Transverse colon (tissue), 4 donors: ENCODE measurements at regions not wholly inside any gene's neighbourhood (a gene's known extent, or its start where the extent isn't known, plus 50 kb on each side); places are given as distances from the start of the nearest gene placed in this dataset.

Experiments used
- DNase-seq: peaks from one replicate; pipeline ENCODE4 v3.0.0-alpha.2; 2019
- H3K27ac ChIP-seq, 4 donors: fragments of 200-600 bp; sonication (generic); 2 replicates each; pipeline ENCODE4 v1.5.1; 2016 to 2018; ENCODE audit warnings: inconsistent platforms in 4 of 4
- H3K27me3 ChIP-seq: fragments of 200-600 bp; sonication (generic); 2 replicates; pipeline ENCODE4 v1.5.1; 2017; ENCODE audit warnings: inconsistent platforms
- H3K36me3 ChIP-seq, 4 donors: fragments of 200-600 bp; sonication (generic); 2 replicates each; pipeline ENCODE4 v1.5.1; 2017 to 2019; ENCODE audit warnings: inconsistent platforms in 4 of 4
- H3K4me1 ChIP-seq, 4 donors: fragments of 200-600 bp; sonication (generic); 2 replicates each; pipeline ENCODE4 v1.5.1; 2017 to 2020; ENCODE audit warnings: inconsistent platforms in 4 of 4
- H3K4me3 ChIP-seq, 4 donors: fragments of 200-600 bp; sonication (generic); 1 replicate in 1 of 4; 2 replicates in 3 of 4; pipeline versions ENCODE4 v1.5.1 to v1.6.1; 2017 to 2019; ENCODE audit warnings: inconsistent platforms in 4 of 4
- H3K9me3 ChIP-seq, 2 donors: fragments of 200-600 bp; sonication (generic); 2 replicates each; pipeline ENCODE4 v1.5.1; 2017 to 2019; ENCODE audit warnings: inconsistent platforms in 2 of 2
- CTCF ChIP-seq, 5 experiments: fragments of 200-600 bp in 3 of 5; fragments of 450-650 bp in 2 of 5; sonication (generic) in 3 of 5; IDR thresholded peaks; 1 replicate in 2 of 5; 2 replicates in 3 of 5; pipeline ENCODE4 v1.5.1; 2016 to 2017; ENCODE audit warnings: antibody characterized with exemption in 5 of 5, inconsistent platforms in 3 of 5, mild to moderate bottlenecking in 2 of 5, moderate library complexity in 1 of 5
- EP300 ChIP-seq: sonication (generic); formaldehyde crosslinking; IDR thresholded peaks from one replicate; pipeline ENCODE4 v1.6.1; 2017; ENCODE audit warnings: antibody characterized with exemption, low read depth
- POLR2A ChIP-seq: fragments of 450-650 bp; IDR thresholded peaks from one replicate; pipeline ENCODE4 v1.6.1; 2016; ENCODE audit warnings: antibody characterized with exemption, mild to moderate bottlenecking, moderate library complexity
- POLR2AphosphoS5 ChIP-seq, 3 donors: sonication (generic); formaldehyde crosslinking; IDR thresholded peaks; one replicate each; pipeline ENCODE4 v1.6.1; 2016; ENCODE audit warnings: antibody characterized with exemption in 3 of 3
- WGBS, 2 donors: methylation state at CpG; one replicate each; pipeline ENCODE4 v1.1.5; 2018; ENCODE audit warnings: low coverage in 1 of 2; 5-methylcytosine and 5-hydroxymethylcytosine counted together
- in situ Hi-C, 4 donors: fragments of 200-750 bp; cut with MboI; loops; one replicate each; pipeline versions ENCODE4 v1.15.0 to v1.15.1; 2017; ENCODE audit warnings: low sequenced_read_pairs in 3 of 4, low pct_ligation_motif_present in 1 of 4, low pct_unique_long_range_greater_than_20kb in 1 of 4
- intact Hi-C: fragments of 100-400 bp; cut with DNase I; formaldehyde crosslinking; loops from one replicate; pipeline ENCODE4 v1.15.1; 2023; ENCODE audit warnings: low total_unique reads

GRCh38 chrX:131818297-131818936 lies 204.7 kb upstream of the STK26 start:
- Histone ChIP-seq H3K27ac (no peak overlapping the region), H3K27me3 (no peaks in the 10 kb centered on the region), H3K4me1 (peaks cover 0 to 8% (median 0%) of the 10 kb centered on the region in 4 donors), H3K36me3 (no peaks in the 10 kb centered on the region), H3K9me3 (no peaks in the 10 kb centered on the region), H3K4me3 (no peak overlapping the region)
- in situ Hi-C loops = no loop called here
- intact Hi-C loops = no loop called here
- WGBS, 2 donors = 40 to 70% methylated on average over 2 to 5 of the region's 5 CpGs
- TF ChIP-seq POLR2AphosphoS5 (IDR thresholded peaks at IDR 0.05) = no peak
- no peak for DNase-seq

DNA sequence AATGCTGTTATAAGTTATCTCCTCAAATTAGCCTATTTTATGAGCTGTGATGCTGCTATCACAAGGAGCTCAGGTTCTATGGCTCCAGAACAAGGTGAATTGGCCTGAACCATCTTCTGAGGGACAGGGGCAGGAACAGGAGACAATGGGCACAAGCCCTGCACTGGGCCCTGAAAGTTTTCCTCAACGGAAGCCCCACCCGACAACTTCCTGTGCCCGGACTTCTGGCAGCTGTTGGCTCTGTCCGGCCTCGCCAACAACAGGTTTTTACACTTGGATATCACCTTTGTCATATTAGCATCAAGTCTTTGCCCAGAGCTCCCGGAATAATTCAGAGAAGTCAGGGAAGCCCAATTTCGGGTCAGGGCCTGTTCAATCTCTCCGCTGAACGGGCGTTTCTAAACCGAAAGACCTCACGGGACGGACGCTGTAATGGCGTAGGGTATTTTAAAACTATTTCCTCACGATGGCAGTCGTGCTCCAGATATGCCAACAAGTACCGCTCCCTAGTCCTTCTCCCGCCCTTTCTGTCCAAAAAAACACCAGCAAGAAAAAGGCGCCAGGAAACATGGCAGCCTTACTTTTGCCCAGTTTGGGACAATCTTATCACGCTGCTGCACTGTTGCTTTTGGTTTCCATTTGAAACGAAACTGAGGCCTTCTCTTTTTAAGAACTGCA lies 201.0 kb upstream of the STK26 start:
- Histone ChIP-seq H3K4me1 (peaks cover 0 to 8% (median 0%) of the 10 kb centered on the region in 4 donors), H3K27ac (peak overlapping the region in 2 of 4 donors; percentile 60 to 72), H3K36me3 (no peaks in the 10 kb centered on the region), H3K9me3 (no peaks in the 10 kb centered on the region), H3K27me3 (no peaks in the 10 kb centered on the region), H3K4me3 (peak overlapping the region in 1 of 4 donors; percentile 35)
- intact Hi-C loops = no loop called here
- 54% methylated on average over 21 of the region's 22 CpGs; no CpG with 5 or more reads in 1 of the 2 donors for WGBS, 2 donors
- in situ Hi-C loops = no loop called here
- peak; percentile 84 for DNase-seq
- no peak for TF ChIP-seq POLR2A
- TF ChIP-seq EP300 = no peak
- TF ChIP-seq POLR2AphosphoS5 (IDR thresholded peaks at IDR 0.05) = peak in 2 of 3 donors; percentile 46 to 65
- TF ChIP-seq CTCF (IDR thresholded peaks at IDR 0.05) = peak in 1 of 5 experiments; percentile 27

DNA sequence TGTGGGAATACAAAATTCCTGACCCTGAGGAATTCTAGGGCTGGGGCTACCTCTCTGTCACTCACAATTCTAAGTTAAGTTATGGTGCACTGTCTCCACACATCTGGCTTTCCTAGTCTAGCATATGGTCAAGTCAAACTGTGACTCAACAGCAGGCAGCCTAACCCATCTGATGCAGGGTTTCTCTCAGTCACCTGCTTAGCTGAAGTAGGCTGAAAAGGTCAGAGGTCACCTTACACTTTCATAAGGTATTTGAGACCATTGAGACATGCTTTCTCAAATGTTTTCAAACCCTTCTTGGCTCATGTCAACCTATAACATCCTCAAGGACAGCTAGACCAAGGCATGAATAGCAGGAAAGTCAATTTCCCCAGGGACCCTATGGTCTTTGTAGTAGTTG lies 196.5 kb upstream of the STK26 start:
- H3K36me3 ChIP-seq = no peaks in the 10 kb centered on the region
- TF ChIP-seq CTCF (IDR thresholded peaks at IDR 0.05) (no peak), EP300 (no peak), POLR2AphosphoS5 (IDR thresholded peaks at IDR 0.05) (no peak), POLR2A (no peak)
- H3K4me3 ChIP-seq = no peak overlapping the region
- H3K4me1 ChIP-seq = peaks cover 0 to 7% (median 0%) of the 10 kb centered on the region in 4 donors
- DNase-seq = no peak
- in situ Hi-C loops (loop anchor here in 1 of 4 donors (25.0 kb wide), 2 partner anchors 261 to 386 kb away; partner anchors contain the start of gene RAP2C), intact Hi-C loops (no loop called here)
- no peak overlapping the region for H3K27ac ChIP-seq
- H3K9me3 ChIP-seq = no peaks in the 10 kb centered on the region
- H3K27me3 ChIP-seq = no peaks in the 10 kb centered on the region

DNA sequence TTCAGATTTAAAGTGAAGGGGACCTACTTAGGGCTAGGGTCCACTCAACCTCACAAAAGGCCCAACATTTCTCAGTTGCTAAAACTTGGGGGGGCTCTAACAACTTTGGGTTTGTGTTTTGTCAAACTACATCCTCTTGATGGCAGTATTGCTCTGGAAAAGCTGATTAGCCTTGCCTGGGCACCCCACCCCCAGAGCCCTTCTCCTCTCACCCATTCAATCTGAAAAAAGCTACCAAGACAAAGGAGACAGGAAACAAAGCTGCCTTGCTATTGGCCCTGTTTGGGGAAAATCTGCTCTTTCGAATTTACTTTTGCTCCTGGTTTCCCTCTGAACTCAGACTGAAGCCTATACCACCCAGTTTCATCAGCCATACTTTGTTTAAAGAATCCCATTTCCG lies 195.2 kb upstream of the STK26 start:
- Histone ChIP-seq H3K4me1 (no peaks in the 10 kb centered on the region), H3K27me3 (no peaks in the 10 kb centered on the region), H3K4me3 (no peak overlapping the region), H3K27ac (no peak overlapping the region), H3K9me3 (no peaks in the 10 kb centered on the region), H3K36me3 (no peaks in the 10 kb centered on the region)
- TF ChIP-seq POLR2AphosphoS5 (IDR thresholded peaks at IDR 0.05) (no peak), EP300 (no peak), CTCF (IDR thresholded peaks at IDR 0.05) (no peak), POLR2A (no peak)
- in situ Hi-C loops = loop anchor here in 1 of 4 donors (25.0 kb wide), 2 partner anchors 259 to 384 kb away; partner anchors contain the start of gene RAP2C
- intact Hi-C loops = no loop called here
- WGBS, 2 donors = 64 to 86% methylated on average over 1 to 2 of the region's 2 CpGs
- DNase-seq = no peak
